Left renal pelvis (tissue), 4 donors: ENCODE measurements at regions not wholly inside any gene's neighbourhood (a gene's known extent, or its start where the extent isn't known, plus 50 kb on each side); places are given as distances from the start of the nearest gene placed in this dataset.
A peak's percentile ranks its signal among the peaks of the same experiment; 100 is the strongest.
"Not testable (repeated sequence)": the region's sequence is repeated elsewhere in the genome, so short reads cannot be mapped to it uniquely, and the experiment has no call there.

Experiments
- DNase-seq, 4 donors: peaks; one replicate each; pipeline ENCODE4 v3.0.0-alpha.2; 2013; ENCODE audit warnings: low read depth in 4 of 4, low spot score in 3 of 4

DNA sequence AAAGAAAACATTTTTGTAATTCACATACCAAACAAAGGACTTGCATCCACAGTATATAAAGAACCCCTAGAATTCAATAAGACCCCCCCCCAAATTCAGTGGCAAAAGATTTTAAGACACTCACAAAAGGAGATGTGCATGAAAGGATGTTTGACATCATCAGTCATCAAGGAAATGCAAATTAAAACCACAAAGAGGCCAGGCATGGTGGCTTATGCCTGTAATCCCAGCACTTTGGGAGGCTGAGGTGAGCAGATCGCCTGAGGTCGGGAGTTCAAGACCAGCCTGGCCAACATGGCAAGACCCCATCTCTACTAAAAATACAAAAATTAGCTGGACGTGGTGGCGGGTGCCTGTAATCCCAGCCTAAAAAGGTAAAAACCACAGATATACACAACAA, 61.3 kb downstream of the AIPL1 start:
- DNase-seq = not testable (repeated sequence)

DNA sequence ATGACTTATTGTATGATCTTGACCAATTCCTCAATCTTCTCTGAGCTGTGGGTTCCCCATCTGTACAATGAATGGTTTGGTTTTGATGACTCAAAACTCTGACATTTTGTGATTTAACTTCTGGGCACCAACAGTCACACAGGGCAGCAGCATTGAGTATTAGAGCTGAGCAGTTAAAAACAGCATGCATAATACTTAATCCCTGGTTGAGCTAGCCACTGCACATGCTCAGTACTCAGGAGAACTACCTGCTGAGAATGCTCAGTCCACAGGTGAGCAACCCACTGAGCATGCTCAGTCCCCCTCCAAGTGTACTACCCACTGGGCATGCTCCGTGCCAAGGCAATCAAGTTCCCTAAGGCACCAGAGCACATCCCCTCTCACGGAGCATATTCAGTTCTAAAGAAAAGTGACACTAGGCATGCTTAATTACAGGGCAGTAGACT, 68.7 kb downstream of the AIPL1 start:
- no peak for DNase-seq

DNA sequence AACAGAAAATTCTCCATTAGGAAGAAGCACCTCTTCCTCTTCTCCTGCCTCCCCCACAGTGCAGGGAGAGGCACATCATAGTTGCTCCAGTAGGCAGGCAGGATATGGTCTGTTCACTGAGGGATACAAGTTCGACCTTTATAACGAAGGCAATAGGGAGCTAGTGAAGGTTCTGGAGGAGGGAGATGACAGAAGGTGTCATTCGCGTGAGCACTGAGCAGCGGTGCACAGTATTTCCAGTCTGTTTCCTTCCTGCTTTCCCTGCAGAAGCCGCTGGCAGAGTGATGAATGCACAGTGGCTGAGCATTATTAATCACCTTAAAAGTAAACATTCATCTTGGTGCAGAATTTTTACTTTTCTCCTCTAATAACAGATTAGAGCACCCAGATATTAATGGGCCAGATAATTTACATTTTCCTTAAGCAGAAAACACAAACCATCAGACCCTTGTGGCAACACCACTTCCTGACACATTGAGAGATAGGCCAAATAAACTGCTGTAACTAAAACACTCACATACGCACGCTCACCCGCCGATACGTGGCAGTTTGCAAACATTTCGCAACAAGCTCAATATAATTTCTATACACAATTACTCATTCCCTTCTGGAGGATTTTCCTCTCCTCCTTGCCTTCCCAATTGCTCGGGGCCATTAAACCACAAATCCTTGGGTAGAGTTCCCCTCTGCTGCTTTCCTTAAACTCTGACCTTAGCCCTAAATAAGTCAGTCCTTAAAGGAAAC, 69.5 kb downstream of the AIPL1 start:
- no peak for DNase-seq

DNA sequence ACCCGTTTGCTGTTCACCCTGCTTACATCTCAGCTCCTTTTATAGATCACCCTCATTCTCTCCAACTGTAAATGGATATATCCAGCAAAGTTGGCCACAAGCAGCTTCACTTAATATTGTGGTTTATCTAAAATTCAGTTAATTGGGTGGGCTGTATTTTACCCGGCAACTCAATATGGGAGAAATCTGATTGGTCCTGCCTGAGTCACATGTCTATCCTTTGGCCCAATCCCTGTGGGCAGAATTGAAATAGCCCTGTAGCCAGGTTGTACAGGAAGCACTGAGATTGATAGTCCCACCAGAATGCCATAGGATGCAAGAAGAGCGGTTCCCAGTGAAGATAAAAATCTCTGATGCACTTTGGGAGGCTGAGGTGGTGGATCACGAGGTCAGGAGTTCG, 73.2 kb downstream of the AIPL1 start:
- no peak for DNase-seq

DNA sequence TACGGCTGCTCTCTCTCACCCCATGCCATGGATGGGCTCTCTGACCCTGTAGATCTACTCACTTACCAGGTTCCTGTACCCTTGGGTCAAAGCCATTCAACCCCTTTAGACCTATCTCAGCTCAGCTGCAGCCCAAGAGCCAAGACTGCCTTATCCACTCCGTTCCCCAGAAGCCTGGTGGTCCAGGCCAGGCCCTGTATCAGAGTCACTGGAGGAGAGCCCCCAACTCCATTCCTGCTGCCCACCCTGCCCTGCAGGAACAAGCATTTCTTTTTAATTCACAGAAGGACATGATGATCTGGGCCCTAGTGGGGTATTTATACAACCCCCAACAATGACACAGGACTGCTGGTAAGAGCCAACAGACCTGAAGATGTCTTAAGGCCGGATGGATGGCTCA, 76.8 kb downstream of the AIPL1 start:
- no peak for DNase-seq

DNA sequence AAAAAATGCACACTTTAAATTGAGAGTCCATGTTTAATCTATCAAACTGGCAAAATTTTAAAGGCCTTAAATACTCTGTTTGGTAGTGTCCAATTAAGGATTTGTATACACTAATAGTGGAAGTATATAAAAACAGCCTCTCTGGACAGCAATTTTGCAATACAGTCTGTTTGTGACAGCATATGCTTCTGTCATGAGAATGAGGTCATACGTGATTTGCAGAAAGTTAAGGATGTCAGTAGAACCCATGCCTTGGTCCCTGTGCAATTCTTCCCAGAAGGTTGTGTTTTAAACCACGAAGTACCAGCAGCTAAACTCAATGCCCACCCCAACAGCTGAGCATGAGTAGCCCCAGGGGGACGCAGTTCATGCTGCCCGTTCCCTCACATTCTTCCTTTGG, 78.4 kb downstream of the AIPL1 start:
- DNase-seq = no peak

DNA sequence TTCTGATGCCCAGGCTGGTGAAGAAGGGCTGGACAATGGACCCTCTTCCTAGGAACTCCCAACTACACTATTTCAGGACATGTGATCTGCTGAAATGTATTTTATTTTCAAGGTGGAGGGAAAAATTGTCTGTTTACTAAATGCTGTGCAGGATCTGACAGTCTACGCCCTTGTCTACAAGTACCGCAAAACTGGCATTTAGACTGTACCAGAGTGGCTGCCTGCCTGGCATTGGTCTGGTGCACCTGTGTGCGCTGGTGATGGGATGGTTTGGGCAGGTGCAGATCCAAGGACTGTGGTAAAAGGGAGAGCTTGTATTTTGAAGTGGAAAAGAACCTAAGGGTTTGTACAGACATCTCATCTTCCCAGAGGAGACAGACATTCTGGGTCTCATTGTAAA, 79.7 kb downstream of the AIPL1 start:
- no peak for DNase-seq

DNA sequence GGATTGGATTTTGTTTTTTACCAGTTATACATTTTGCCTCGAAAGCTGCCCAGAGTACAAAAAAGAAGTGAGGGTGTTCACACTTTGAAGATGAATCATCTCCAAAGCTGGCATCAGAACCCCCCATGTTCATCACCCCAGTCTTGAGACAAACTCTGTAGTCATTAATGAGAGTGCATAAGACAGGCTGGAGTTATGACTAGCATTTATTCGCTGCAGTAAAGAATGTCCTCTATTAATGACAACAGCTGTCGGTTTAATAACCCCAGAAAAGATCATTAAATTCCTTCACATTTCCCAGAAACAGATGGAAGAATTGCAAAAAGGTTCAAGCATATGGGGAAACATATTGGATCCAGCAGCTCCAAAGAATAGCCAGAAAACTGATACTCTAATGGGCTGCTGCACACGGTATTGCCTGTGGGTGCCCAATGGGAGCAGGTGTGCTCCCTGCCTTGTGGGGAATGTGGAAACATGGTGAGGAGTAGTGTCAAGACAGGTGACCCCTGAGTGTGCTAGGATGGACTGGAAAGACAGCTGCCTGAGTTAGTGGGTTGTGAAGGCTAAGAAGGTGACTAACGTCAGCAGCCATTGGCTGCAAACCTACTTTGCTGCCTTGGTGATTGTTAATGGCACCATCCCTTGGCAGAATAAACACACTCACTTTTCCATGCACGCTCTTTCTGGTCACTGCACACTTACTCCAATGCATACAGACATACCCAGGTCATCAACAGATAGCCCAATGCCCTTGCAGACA, 81.9 kb downstream of the AIPL1 start:
- DNase-seq = no peak

DNA sequence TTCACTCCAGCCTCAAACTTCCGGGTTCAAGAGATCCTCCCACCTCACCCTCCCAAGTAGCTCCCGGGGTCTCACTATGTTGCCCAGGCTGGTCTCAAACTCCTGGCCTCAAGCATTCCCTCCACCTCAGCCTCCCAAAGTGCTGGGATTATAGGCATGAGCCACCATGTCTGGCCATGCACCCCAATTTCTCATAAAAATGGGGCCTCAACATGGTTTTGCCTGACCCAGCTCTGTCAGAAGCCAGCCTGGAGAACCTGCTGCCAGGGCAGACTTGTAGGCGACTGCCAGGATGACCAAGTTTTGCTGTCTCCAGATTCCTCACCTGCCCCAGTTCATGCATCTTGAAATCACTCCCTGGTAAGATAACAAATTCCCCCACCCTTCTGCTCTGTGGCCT, 82.9 kb downstream of the AIPL1 start:
- no peak for DNase-seq

DNA sequence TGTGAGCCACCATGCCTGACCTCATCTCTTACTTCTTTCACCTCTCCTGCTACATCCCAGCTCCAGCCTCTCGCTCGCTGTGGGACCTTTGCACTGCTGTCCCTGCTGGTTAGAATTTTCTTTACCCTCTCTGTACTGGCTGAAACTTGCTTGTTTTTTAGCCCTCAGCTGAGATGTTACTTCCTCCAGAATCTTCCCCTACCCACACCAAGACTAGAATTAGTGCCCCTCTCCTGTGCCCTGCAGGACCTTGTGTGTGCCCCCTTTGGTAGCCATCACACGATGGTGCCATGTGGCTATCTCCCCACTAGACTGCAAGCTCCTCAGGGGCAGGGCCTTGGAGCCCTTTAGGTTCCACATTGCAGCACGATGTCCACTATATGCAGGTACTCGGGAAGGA, 84.1 kb downstream of the AIPL1 start:
- no peak for DNase-seq

DNA sequence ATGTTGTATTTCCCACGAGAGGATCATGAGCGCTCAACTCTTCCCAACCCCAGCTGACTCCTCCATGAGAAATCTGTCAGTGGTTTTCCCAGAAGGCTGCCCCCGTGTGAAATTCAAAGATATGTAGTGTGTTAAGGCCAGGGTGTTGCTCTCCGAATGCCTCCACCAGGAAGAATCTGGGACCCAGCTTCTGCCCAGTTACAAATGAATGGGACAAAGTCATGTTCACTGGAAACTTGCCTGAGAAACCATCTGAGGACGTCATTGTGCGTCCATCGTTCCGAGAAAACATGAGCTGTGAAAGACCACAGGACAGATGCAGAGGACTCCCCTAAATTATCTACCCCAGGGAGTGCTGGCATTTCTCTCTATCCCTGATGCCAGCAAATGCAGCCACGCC, 86.0 kb downstream of the AIPL1 start:
- DNase-seq = no peak

DNA sequence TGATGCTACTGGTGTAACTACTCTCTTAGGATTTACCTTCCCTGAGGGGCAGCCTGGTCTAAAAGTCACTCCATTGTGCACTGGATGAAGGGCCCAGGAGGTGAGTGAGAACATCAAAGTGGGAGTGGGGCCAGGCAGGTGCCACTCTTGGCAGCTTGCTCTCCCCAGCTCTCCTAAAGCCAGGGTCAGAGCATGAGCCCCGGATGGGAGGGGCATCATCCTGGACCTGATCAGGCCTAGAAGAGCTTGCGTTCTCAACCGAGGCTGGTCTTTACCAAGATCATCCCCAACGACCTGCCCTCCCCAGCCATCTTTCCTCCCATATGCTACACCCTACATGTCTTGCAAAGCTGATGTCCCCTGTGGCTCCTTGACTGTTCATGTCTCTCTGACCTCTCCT, 87.1 kb downstream of the AIPL1 start:
- no peak for DNase-seq

DNA sequence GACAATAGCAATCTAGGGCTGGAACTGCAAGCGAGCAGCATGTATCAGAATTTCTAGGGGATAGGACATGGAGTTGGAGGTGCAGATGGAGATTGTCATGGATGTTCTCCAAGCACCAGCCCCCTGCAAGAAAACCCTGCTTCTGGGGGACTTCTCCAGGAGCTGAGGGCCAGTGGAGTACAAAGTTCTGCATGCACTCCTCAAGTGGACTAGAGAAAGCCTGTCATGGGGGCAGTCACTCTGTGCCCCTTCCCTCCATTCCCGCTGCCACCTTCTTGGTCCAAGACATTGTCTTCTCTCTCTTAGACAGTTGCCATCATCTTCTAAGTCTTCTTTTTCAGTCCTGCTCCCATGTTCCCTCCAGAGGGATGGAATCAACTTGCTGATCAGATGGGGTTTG, 87.9 kb downstream of the AIPL1 start:
- no peak for DNase-seq

DNA sequence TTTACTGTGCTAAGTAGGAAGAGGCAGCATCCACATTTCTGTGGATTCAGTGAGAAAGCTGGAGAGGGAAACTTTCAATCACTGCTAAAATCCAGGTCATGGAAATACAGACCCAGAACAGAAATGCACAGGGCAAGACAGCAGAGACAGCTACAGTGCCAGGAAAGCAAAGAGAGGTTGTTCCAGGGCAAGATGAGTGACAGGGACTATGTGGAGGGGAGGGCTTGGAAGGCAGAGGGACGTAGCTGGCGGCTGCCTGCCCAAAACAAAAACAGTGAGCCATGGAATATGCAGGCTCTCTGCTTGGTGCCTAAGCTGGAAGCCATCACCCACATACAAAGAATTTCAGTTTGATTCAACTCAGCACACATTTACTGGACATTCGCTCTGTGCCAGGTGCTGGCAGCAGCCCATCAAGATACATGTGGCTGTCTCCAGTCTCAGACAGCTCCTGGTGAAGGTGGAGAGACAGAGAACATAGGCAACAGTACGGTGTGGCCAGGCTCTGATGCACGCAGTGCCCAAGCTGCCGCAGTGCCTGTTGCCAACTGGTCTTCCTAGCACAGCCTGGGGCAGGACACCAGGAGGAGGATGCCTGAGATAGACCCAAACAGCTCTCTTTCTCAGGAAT, 88.7 kb downstream of the AIPL1 start:
- DNase-seq = no peak

DNA sequence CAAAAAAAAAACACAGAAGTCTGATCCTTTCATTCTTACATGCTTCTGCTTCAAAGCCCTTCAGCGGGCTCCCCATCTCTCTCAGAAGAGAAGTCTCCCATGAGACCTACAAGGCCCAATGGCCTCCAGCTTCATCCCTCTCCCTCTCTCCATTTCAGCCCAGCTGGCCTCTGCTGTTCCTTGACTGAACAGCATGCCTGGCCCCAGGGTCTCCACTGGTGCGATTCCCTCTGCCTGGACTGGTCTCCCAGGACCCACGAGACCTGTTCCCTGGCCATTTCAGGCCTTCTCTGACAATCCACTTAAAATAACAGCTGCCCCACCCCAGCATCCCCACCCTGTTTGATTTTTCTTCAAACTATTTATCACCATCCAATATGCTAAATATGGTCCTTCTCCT, 91.2 kb downstream of the AIPL1 start:
- DNase-seq = no peak

DNA sequence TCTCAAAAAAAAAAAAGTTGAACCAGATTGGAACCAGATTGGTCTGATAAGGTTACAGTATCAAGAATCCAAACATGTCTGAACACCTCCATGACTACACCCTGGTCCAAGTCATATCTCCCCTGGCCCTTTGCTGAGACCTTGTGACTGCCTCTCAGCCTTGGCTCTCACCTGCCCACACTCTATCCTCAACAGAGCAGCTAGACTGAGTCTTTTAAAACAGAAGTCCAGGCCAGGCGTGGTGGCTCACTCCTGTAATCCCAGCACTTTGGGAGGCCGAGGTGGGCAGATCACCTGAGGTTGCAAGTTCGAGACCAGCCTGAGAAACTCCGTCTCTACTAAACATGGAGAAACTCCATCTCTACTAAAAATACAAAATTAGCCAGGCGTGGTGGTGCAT, 91.7 kb downstream of the AIPL1 start:
- no peak for DNase-seq

DNA sequence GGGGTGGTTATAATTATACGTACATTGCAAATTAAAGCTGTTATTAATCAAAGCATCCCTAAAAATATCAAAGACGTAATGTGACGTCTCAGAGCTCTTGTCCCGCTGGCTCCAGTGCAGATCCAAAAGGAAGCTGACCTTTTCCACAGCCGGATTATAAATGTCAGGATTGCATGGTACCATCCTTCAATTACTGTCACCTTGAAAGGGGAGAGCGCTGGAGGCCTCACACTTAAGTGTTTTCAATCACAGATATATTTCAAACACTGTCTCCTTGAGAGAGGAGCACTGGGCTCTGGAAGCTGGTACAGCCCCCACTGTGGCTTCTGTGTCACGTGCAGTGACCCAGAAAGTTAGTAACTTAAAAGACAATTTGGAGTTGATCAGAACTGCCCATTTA, 94.2 kb downstream of the AIPL1 start:
- DNase-seq = no peak

DNA sequence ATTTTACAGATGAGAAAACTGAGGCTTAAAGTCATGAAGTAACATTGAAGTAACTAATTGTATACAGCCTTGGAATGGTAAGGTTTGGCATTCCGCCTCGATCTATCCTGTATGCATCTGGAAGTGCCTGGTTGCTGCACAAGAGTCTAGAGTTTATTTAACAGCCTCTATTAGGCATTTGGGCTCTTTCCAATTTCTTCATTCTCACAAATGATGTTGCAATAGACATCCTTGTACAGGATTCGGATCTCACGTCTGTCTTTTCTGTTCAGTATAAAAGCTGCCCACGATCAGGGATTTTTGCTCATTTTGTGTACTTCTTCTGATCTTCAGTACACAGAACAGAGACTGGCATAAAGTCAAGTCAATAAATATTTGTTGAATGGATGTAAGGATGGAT, 100.5 kb downstream of the AIPL1 start:
- no peak for DNase-seq

DNA sequence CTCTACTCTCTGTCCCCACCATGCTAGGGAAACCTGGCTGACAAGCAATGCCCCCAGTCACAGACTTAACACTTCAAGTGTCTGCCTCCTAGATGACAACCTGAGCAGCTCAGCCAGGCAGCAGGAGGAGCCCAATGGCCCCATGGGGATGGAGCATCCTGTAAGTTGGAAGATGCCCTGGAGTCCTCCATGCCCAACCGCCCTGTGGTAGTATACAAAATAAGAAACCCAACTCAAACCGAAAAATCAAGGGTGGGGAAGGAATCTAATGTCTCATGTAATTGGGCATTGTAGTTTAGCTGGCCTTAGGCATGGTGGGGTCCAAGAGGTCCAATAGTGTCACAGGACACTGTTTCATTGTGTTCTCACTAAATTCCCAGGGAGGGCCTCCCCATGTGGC, 104.0 kb downstream of the AIPL1 start:
- DNase-seq = no peak

DNA sequence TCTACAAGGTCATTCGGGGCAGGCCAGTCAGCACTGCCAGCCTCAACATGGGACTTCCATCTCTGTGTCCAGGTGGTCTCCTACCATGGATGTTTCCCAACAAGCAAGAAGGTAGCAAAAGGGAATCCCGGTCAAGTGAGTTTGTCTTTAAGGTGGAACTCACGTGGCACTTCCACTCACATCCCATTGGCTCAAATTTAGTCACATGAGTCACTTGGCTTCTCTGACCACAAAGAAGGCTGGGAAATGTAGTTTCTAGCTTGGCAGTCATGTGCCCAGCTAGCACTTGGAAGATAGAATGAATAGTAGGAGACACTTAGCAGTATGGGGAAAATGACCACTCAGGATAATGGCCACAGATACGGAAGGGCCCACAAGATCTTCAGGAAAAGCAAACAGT, 106.6 kb downstream of the AIPL1 start:
- DNase-seq = no peak

DNA sequence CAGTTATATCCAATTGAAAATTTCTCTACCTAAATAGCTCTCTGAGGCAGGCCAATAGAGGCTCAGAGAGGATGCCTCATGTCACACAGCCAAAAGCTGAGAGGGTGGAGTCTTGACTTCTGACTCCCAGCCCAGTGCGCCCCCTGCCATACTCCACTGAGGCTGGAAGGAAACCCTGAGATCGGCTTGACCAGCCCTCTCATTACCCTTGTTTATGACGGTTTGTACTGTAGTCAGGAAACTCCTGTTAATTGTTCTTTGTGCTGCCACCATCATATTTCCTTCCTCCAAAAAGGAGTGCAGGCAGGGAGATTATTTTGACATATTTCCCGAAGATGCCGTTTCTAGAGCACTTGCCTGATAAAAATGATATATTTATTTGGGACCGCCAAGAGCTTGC, 107.9 kb downstream of the AIPL1 start:
- peak in 1 of 4 donors; percentile 5 for DNase-seq

DNA sequence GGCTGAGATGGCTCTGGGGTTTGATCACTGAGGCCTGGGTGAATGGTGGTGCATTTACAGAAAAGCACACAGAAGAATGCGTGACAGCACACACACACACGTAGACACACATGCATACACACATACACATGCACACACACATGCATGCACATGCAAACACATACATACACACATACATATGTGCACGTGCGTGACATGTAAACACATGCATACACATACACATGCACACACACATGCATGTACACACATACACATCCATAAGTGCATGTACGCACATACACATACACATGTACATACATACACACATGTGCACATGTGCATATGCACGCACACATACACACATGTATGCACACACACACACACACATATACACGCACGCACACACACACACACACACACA, 108.4 kb downstream of the AIPL1 start:
- DNase-seq = no peak
